NCI-H128 (cell line): ENCODE measurements at regions not wholly inside any gene's neighbourhood (a gene's known extent, or its start where the extent isn't known, plus 50 kb on each side); places are given as distances from the start of the nearest gene placed in this dataset.

ENCODE experiments used
- DNase-seq: peaks from one replicate; lab custom pipeline; 2025; ENCODE audit not compliant: unreplicated experiment; lab: John Stamatoyannopoulos, UW

DNA sequence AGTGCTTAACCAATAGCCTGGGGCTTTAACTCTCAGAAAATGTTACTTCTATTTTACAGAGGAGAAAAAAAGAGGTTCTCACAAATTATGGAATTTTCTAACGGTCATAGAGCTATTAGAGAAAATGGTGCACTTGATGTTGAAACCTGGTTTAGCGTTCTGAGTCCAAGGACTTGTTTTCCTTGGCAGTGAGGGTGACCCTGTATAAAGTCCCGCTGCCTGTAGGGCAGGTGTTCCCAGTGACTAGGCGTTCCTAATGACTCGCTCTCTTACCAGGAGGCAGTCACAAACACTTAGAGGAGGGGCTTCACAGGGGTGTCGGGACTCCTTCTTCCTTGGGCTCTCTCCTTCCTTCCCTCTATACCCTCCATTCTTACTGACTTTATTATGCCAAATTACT is 175.8 kb downstream of the ACTR3 start:
- no peak for DNase-seq

DNA sequence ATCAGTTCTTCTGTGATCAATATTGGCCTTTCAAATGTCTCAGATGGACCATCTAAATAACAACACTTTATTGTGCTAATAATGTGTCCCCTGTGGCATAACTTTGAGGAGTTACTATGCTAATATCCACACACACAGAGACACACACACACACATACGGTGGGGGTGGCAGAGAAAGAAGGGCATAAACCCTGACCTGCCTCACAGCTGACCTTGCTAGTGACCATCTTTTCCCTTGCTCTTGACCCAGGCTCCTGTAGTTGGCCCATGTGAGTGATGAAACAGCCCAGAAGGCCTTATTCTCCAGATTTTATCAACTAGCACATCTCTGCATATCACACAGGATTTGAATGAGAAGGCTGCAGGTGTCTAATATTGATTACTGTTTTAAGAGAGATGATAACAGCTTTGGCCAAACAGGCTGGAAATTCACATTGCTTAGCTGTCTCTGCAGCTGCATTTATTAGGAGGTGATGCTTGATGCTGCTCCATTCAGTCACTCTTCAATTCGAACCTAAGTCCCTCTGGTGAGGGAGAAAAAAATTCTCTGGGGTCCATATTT is 176.4 kb downstream of the ACTR3 start:
- DNase-seq, result no peak

DNA sequence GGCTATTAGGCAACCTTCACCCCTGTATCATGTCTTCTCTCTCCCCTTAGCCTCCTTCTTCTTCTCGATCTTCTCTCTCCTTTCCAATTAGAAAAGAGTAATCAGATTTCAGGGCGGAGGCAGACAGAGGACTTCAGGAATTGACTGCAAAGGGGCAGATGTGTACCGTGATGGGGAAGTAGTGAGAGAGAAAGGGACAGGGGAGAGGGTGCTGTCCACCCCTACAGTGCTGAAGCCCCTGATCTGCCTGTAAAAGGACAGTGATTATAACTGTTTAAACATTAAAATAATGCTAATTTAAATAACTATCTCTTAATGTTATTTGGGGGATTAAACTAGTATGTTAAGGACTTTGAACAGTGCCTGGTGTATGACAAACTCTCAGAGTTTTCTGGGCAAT is 178.5 kb downstream of the ACTR3 start:
- DNase-seq, result no peak

DNA sequence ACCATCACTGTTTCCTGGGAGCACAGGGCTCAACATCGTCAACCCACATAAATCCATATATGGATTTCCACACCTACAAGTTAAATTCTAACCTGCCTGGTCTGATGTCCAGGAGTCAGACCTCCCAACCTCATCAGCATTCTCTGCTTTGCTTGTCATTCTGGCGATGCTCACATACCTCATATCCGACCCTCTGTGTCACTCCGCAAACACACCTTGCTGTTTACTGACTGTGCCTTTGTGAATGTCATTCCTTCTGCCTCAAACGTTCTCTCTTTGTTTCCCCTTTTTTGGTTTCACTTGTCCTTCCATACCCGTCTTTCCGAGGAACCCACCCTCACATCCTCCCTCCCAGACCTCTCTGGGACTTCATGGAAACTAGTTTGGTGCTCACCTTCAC is 187.1 kb downstream of the ACTR3 start:
- no peak for DNase-seq

DNA sequence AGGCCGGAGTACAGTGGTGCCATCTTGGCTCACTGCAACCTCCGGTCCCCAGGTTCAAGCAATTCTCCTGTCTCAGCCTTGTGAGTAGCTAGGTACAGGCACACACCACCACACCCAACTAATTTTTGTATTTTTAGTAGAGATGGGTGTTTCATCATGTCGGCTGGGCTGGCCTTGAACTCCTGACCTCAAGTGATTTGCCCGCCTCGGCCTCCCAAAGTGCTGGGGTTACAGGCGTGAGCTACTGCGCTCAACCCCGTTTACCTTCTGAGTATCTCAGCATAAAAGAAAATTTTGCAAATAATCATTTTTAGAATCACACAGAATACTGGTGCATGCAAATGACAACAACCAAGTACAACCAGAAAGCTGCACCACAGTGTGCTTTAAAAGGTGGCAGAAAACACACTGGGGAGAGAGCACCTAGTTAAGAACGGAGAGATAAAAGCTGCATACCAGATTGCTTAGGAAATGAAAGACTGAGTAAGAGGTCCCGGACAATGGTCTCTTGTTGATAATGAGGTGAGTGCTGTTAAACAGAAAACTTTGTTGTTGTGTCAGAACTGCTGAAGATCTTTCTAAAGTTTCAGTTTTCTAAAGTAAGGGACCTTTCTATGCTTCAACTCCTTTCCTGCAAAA is 189.6 kb downstream of the ACTR3 start:
- DNase-seq, result no peak

DNA sequence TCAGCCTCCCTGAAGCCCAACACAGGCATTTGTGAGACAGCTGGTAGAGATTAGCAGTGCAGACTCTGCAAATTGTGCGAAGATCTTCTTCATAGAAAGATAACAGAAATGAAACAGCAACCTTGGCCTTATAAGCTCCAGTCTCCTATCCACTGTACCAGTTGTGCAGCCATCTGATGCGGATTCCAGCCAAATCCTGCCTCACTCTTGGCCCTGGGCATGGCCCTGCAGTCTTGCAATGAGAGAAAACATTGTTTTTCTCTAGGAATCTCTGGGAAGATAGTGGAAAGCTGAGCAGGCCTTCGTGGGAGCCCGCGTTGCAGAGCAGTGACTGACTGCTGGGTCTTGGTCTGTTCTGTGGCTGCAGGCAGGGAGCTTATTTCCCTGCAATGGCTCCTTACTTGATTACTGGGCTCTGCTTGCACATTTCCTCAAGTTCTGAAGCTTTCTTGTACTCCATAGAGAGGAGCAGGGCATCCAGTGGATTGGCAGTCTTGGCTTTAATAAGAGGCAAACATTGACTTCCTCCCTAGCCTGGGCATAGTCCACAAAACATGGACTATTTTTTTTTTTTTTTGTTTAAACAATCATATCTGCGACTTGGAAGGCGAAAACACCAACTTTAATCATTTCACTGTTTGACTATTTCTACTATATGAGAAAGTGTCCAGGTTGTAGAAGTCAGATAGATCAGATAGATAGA is 193.0 kb downstream of the ACTR3 start:
- no peak for DNase-seq

DNA sequence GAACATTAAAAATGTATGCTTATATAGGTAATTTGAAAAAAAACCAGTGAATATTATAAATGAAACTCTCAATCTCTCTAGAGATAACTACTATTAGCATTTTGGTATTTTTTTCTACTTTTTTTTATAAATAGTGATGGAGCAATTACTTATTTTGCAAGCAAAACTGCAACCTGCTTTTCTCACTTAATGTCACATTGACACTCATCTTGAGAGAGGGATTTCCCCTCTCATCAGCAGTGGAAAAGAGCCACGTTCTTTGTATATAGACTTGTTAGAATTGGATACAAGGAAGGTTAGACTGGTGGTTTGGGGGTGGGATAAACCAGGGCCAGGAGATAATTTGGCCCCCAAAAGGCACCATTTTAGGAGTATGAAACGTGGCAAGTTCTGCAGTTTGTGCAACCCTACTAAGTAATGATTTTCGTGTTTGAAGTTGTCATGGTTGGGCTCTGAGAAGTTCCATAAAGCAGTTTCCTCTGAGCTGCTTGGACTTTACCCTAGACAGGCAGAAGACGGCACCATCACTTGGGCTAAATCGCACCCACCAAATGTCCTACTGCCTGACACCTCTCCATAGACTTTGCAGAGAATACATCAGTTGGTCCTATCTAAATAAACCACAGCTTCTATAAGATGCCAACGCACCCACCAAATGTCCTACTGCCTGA is 194.0 kb downstream of the ACTR3 start:
- no peak for DNase-seq

DNA sequence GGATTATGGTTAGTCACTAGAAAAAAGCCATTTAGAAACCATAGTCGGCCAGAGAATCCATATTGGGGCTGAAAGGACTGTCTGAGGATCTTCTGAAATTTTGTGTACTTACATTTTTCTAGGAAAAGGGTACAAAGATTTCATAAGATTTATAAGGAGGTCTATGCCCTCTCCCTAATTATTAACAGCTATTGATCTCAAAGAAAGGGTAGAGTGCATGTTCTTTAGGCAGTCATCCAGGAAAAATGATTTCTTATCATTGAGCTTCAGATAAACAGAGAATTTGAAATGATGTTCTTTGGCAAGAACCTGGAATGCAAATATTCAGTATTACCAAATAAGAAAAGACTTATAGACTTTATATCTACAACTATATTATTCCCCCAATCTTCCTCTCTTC is 195.3 kb downstream of the ACTR3 start:
- no peak for DNase-seq

DNA sequence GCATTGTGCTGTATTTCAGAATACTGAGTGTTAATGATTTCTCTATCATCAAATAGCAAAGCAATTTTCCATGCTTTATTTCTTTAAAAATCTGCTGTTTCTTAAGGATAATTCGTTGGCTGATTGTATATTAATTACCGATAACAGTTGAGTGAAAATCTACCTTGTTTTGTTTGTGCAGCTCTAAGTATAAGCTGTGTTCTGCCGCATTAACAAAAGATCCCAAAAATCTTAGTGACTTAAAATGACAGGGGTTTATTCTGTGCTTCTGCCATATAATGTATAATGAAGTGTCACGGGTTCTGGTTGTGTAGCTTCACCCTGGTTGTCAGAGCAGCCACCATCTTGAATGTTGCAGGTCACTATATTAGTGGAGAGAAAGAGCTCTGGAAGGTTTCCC is 196.1 kb downstream of the ACTR3 start:
- no peak for DNase-seq

DNA sequence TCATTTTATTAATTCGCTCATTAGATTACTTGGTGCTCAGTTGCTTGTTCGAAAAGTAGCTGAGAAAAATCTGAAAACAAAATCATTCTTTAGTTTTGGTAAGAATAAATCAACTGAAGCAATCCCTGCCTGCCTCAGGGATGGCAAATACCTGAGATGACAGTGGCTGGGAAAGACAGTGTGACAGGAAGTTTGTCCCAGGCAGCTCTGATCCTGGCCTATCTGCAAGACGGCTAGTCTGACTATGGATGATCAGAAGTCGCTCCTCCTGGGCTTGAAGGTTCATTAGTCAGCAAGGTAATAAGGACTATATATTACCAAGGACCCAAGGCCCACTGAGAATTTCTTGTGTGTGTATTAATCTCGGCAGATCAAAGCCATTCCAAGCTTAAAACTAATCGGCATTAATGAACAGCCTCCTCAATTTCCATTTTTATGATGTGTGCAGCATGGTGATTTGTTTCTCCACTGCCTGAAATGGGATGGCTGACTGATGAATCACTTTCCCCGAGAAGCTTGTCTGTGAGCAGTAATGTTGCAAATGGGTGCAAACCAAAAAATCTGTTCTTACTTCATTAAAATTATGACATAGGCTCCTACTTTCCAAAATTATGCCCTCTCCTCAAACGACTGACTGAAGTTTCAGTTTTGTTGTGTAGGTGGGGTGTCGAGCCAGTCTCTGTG is 199.9 kb downstream of the ACTR3 start:
- DNase-seq, result no peak

DNA sequence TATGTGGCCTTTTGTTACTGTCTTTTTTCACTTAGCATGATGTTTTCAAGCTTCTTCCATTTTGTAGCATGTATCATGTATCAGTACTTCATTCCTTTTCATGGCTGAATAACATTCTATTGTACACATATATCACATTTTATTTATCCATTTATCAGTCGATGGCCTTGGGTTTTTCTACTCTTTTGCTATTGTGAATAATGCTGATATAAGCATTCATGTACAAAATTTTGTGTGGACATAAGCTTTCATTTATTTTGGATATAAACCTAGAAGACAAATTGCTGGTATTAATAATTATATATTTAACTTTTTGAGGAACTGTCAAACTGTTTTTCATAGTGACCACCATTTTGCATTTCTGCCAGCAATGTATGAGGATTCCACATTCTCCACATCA is 201.1 kb downstream of the ACTR3 start:
- no peak for DNase-seq

DNA sequence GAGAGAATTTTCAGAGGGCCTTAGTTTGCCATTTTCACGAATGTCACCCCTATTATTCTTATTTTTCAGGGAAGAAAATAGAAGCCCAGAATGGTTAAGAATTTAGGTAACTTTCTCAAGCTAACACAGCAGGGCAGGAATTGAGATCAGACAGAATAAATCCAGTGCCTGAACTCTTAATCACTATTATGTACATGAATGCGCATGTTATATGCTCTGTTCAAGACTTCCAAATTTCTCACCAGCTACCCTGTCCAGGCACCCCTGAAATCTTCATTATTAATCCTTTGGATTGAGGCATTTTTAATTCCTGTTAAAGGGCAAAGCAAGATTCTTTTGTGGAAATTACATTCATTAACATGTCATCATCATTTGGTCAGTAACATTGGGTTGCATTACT is 218.4 kb downstream of the ACTR3 start:
- DNase-seq, result no peak

DNA sequence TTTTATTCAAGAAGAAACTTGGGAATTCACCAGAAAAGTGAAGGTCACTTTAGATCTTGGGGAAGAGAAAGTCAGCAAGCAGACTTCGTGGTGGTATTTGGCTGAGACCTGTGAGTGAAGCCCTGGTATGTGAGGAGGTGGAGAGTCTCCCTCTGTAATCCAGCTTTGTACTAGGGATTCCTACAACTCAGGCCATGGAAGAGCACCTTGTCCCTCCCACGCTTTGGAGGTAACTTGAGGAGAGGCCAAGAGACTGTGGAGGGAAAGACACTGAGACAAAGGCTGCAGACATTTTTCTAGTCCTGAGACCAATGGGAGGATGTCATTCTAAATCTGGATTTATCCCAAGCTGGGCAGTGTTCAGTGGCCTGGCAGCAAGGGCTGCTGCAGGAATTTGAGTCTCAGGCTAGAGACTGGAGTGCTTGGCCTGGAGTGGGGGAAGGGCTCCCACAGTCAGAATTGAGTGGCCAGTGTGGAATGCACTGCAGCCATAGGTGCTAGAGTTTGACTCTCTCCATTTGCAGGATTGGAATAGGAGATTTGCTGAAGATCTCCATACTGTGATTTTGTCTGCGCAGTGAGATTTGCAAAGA is 219.0 kb downstream of the ACTR3 start:
- no peak for DNase-seq

DNA sequence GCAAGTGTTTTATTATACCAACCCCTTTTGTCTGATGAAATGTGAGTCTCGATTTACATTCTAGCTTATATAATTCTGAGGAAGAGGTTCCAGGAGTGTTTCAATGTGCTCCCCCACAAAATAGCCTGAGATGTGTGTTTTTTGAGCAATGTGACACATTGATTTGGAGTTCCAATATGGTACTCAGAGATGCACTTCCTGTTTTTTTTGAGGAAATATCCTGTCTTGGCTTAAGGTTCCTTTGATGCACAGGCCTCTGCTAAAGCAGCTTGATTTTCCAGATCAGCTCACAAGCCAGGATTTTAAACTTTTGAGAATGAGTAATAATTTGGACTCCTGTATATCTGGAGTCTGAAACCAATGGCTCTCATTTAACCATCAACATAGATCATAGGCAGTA is 221.4 kb downstream of the ACTR3 start:
- DNase-seq, result no peak

DNA sequence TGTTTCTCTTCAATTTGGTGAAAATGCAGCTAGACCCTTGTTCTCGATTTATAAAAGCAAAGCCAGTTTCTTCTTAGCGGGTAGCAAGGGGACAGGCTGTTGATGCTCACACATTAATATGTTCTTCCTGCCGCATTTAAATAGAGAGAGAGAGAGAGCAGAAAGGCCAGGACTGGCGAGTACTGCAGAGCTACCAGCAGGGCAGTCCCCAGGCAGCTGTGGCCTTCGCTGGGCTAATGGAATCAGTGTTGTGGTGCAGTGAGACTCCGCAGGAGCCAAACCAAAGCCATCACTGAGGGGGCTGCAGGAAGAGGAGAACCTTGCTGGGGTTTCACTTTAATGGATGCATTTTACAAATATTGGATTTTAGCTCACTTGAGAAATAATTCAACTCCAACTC is 223.6 kb downstream of the ACTR3 start:
- no peak for DNase-seq

DNA sequence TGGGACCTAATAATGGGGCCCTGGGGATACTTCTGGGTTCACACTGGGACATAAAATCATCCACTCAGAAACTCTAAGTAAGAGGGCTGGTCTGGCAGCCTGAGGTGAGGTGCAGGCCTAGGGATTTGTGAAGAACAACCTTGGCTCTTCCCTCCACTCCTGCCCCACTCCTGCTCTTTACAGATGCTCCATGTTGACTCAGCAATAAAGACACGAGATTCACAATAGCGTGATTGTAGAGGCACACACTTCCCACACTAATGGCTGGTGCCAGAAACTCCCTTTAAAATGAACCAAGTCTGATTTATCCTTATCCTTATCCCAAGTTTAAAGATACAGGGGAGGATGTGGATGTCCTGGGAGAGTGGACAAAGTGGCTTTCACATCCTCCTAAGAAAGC is 228.2 kb downstream of the ACTR3 start:
- no peak for DNase-seq

DNA sequence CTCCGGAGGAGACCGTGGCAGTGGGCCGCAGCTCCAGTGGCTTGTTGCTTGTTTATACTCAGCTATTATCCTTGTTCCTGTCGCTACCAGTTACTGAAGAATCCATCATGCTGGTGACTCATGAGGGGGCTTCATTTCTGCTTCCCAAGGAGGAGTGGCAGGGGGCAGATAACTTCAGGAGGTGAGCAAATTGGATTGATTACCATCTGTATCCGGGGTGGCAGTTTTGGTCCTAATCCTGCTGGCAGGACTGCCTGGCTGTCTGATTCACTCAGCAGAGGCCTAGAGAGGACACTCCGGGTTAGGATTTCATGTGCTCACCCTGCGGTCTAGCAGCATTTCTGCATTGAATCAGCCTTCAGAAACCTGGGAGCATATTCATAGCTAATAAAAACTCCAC is 230.0 kb downstream of the ACTR3 start:
- DNase-seq, result no peak

DNA sequence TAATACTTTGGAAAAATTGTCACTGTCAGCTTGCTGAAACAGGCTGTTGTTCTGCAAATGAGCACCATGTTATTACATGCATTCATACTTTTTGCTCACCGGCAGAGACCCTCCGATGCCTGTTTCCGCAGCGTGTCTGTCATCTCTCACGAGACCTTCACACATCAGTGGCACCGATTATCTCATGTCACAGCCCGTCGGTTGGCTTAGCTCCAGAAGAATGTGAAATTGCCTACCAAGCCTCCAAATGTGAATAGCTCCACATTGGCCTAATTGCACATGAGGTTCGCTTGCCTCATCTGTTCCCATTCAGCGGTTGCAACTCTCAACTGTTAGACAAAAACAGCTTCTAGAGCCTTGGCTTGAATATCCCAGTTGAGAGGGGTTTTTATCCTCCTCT is 233.0 kb downstream of the ACTR3 start:
- no peak for DNase-seq

DNA sequence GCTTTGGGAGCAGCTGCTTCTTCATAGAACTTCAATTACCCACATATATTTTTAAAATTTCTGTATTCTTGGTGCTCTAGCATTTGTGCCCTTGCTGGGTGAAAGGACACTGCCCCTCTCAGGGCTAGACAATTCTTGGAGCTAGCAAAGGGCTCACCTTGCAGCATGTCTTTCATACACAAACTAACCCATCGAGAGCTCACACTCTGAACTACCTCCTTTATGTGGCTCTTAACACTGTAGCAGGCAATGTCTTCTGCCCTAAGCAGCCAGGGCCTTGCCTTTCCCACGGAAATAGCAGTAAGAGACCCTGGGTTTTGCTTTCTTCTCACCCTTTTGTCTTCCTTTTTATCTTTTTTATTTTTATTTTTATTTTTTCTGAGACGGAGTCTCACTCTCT is 234.0 kb downstream of the ACTR3 start:
- no peak for DNase-seq

DNA sequence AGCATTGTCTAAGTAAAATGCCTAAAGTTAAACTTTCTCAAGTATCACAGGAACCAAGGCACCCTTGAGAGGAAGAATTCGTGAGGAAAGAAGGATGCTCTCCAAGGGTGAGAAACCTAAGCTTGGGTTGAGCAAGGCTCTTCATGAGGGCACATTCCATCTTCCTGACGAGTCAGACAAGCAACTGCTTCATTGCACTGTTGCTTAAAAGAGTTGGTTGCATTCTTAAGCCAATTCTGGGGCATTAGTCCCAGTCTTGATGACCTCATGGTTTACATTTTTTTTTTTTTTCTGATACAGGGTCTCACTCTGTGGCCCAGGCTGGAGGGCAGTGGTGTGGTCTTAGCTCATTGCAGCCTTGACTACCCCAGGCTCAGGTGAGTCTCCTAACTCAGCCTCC is 237.5 kb downstream of the ACTR3 start:
- DNase-seq, result no peak

DNA sequence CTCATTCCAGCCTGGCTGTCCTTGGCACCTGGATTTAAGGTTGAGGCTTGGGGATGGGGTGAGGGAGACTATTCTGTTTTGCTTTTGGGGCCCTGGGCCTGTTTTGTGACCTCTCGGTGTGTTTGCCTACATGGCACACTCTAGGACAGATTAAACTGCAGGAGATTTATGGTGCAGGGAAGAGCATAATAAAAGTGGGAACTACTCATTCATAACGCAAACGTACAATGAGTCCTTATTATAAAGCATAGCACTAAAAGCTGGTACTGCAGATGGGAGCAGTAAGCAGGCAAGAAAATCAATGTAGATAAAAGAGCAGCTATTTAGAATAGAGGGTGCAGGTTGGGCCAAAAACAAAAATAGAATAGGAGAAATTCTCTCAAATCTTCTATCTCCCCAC is 238.4 kb downstream of the ACTR3 start:
- no peak for DNase-seq
